ENCODE measurements at regions not wholly inside any gene's neighbourhood (a gene's known extent, or its start where the extent isn't known, plus 50 kb on each side); places are given as distances from the start of the nearest gene placed in this dataset.
A peak's percentile ranks its signal among the peaks of the same experiment; 100 is the strongest.
"Not testable (repeated sequence)": the region's sequence is repeated elsewhere in the genome, so short reads cannot be mapped to it uniquely, and the experiment has no call there.

GRCh38 chr14:106618471-106618951, 1092.1 kb downstream of the TMEM121 start:
- not testable (repeated sequence) for DNase-seq

- DNase-seq: no peak
Observed at GRCh38 chr14:106619606-106620005, 1093.2 kb downstream of the TMEM121 start.

- no peak for DNase-seq
Observed at GRCh38 chr14:106620368-106620767, 1094.0 kb downstream of the TMEM121 start.

GRCh38 chr14:106622200-106622745, 1095.9 kb downstream of the TMEM121 start:
- no peak for DNase-seq

- no peak for DNase-seq
Observed at GRCh38 chr14:106625186-106625585, 1098.8 kb downstream of the TMEM121 start.

GRCh38 chr14:106626469-106626868, 1100.1 kb downstream of the TMEM121 start:
- DNase-seq: not testable (repeated sequence)

GRCh38 chr14:106626942-106627588, 1100.7 kb downstream of the TMEM121 start:
- DNase-seq: not testable (repeated sequence)

- DNase-seq: no peak
Observed at GRCh38 chr14:106631879-106632278, 1105.5 kb downstream of the TMEM121 start.

- no peak for DNase-seq
Observed at GRCh38 chr14:106633721-106634120, 1107.3 kb downstream of the TMEM121 start.

- DNase-seq: no peak
Observed at GRCh38 chr14:106635569-106635968, 1109.2 kb downstream of the TMEM121 start.

GRCh38 chr14:106638786-106639452, 1112.5 kb downstream of the TMEM121 start:
- DNase-seq: not testable (repeated sequence)

GRCh38 chr14:106642090-106642489, 1115.7 kb downstream of the TMEM121 start:
- DNase-seq: no peak

- DNase-seq: not testable (repeated sequence)
Observed at GRCh38 chr14:106642971-106643370, 1116.6 kb downstream of the TMEM121 start.

GRCh38 chr14:106648874-106649273, 1122.5 kb downstream of the TMEM121 start:
- DNase-seq: not testable (repeated sequence)

GRCh38 chr14:106651016-106651415, 1124.6 kb downstream of the TMEM121 start:
- DNase-seq: no peak

GRCh38 chr14:106652494-106652893, 1126.1 kb downstream of the TMEM121 start:
- peak; percentile 5 for DNase-seq

GRCh38 chr14:106657460-106657859, 1131.1 kb downstream of the TMEM121 start:
- no peak for DNase-seq

GRCh38 chr14:106658066-106658860, 1131.9 kb downstream of the TMEM121 start:
- not testable (repeated sequence) for DNase-seq

- DNase-seq: not testable (repeated sequence)
Observed at GRCh38 chr14:106661561-106661960, 1135.2 kb downstream of the TMEM121 start.

GRCh38 chr14:106662936-106663550, 1136.7 kb downstream of the TMEM121 start:
- DNase-seq: no peak

GRCh38 chr14:106663805-106664410, 1137.5 kb downstream of the TMEM121 start:
- not testable (repeated sequence) for DNase-seq

GRCh38 chr14:106665814-106666213, 1139.4 kb downstream of the TMEM121 start:
- DNase-seq: no peak

Measured in NCI-H1436 treated with DMSO at 0.1 percent for 48 hours (cell line).